GM21825 (cell line): ENCODE measurements at regions not wholly inside any gene's neighbourhood (a gene's known extent, or its start where the extent isn't known, plus 50 kb on each side); places are given as distances from the start of the nearest gene placed in this dataset.

ENCODE experiments used
- ATAC-seq: cut with Tn5 transposase; IDR thresholded peaks from one replicate; pipeline ENCODE4 v1.9.1; 2021; ENCODE audit warnings: mild to moderate bottlenecking, moderate library complexity; ENCODE audit not compliant: unreplicated experiment

- ATAC-seq = no peak
Measured at GRCh38 chrX:40171513-40172400, 74.0 kb upstream of the BCOR start.

DNA sequence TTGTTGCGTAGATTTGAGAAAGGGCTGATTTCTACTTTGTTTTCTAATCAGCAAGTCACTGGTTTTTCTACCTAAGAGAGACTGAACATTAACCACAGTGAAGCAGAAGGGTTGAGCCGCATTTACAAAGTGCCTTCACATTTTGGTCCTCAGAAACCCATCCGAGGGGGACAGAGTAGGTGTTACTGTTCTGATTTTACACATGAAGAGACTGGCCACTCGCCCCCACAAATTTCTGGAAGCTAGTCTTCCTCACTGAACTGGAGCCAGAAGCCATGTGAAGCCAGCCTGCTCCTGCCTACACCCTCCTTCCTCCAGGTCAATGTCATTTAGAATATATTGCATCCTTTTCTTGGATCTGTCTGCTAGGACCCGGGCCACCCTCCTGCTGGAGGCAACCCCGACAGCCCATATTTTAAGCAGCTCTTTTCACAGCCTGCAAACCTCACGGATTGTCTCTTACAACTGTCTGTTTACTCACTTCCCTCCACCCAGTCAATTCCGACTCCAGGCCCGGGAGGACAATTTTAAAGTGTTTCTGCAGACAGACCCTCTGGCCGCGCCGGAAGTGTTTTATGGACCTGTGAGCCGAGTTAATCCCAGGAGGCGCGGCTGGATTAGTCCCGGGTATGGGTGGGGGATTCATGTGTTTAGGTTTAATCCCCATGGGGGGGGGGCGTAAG is 73.2 kb upstream of the BCOR start:
- ATAC-seq = no peak

DNA sequence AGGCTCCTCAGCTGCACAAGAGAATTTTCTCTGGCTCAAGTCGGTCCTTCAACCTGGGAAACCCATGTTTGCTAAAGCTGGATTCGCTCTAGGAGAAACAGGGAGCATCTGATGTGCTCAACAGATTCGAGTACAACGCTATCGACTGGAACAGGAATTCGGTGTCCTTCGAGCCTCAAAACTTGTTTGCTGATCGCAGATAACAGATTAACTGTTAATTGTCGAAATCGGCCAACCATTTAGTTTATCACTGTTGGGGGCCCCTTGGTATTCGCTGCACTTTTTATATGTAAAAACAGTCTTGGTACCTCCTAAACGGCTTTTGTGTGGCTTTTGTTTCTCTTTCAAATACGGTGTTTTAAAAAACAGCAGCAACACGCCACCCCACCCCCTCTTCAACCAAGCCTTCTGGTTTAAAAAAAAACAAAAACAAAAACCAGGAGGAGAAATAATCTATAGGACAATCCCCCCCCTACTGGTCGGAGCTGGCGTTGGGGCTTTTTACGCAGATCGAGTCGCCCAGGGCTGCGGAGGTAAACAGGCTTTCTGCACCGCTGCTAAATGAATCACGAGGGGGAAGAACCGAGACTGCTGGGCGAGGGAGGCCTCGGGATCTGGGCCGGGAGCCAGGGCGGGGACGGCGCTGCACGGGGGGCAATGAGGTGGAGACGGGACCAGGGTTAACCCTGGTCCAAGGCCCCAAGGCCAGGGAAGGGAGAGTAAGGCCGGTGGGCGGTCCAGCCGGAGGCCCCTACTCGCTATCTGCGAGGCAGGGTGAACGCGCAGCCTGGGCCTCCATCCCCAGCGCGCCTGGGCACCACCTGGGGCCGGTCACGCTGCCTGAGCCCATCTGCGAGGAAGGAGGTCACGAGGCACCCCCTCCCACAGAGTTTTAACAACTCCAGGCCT is 71.7 kb upstream of the BCOR start:
- ATAC-seq = peak; percentile 50

GRCh38 chrX:40168480-40169011 is 70.8 kb upstream of the BCOR start:
- no peak for ATAC-seq

DNA sequence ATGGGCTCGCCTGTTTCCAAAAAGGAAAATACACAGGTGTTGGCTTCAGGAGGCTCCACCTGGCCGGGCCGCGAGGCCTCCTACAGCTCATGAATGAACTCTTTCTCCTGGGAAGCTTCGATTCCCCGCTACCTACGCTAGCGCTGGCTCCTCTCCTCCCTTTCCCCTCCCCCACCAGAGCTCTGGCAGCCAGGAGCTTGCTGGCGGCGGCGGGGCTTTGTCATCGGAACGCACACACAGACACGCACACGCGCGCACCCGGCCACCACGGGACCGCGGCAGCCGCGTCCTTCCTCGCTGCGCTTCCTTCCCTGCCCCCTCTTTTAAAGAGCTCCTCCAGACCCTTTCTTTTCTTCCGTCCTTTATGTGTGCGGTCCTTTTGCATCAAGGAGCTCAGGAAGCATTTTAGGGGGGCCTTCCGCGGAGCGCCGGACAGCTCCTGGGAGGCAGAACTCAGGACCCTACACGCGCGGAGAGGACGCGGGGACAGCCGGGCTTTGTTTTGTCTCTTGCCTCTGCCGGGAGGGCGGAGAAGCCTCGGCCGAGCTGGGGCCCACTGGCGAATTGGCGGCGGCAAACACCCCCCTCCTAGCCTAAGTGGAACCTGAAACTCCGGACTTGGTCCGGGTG is 70.2 kb upstream of the BCOR start:
- no peak for ATAC-seq

GRCh38 chrX:40167233-40167849 is 69.6 kb upstream of the BCOR start:
- ATAC-seq = no peak

- ATAC-seq = no peak
Measured at GRCh38 chrX:40166582-40166981, 68.8 kb upstream of the BCOR start.

- no peak for ATAC-seq
Measured at GRCh38 chrX:40165861-40166260, 68.1 kb upstream of the BCOR start.

GRCh38 chrX:40165206-40165605 is 67.4 kb upstream of the BCOR start:
- ATAC-seq = no peak

GRCh38 chrX:40164751-40165150 is 67.0 kb upstream of the BCOR start:
- ATAC-seq = no peak

GRCh38 chrX:40158036-40158706 is 60.4 kb upstream of the BCOR start:
- no peak for ATAC-seq

- ATAC-seq = no peak
Measured at GRCh38 chrX:40157228-40158035, 59.7 kb upstream of the BCOR start.

DNA sequence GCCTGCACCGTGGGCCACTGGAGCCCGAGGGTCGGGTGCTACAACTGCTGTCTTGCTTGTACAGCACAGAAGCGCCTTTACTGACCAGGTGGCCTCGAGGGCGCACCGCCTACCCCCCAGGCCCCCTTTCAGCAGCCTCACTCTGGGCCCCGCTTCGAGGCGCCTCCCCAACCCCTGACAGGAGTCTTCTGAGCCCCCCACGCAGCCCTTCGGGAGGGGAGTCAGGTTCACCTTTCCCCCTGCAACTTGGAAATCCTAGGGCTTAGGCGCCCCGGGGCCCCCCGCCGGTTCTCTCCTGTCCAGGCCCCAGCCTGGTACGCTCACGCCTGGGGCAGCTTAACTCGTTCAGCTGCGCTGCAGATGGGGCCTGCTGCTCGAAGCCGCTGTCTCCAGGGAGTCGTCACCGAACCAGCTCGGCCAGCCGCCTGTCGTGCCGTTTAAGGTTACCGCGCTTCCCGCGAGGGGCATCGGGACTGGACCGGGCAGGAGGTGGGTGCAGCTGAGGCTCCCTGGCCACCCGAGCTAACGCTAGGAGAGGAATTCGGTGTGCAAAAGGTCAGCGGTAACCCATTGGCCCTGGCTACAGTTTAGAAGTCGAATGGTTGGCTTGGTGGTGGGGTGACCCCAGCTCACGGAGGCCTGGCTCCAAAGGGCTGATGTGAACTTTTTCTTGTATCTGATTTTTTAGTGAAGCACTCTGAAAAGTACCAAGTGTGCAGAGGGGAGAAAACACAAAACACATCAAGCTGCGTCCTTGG is 58.9 kb upstream of the BCOR start:
- ATAC-seq = no peak

DNA sequence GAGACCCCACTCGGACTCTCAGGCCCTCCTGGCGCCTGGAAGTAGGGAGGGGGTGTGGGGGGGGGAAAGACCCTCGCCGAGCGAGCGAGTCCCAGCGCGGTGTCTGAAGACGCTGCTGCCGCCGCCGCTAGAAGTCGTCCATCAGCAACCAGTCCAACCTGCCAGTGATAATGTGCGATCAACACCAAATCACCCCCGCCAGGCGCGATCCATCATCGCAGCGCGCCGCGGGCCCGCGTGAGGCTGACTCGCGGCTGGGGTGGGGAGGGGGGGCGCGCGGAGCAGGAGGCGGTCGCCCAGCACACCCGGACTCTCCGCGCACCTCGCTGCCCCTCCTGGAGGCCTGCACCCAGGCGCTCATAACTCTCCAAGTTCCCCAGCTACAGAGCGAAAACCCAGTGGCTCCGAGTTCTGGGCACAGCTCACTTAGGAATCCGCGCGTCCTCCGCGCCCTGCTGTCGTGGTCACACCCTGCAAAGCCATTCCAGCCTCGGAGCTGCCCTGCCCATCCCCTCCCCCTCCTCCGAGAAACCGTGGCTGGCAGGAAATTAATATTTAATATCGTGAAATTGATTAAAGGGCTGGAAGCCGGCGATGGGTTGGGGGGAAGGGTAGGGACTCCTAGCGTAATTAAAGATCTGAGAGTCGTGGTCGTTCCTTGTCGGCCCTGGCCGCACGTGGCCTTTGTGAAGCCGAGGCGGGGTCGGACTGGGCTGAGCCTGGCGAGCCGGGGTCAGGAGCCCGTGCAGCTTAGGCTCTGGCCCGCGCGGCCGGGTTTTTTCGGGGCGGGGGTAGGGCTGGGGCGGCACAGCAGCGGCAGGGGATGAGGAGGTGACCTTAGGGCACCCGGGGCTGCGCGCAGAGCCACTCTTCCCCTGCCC is 58.1 kb upstream of the BCOR start:
- no peak for ATAC-seq

DNA sequence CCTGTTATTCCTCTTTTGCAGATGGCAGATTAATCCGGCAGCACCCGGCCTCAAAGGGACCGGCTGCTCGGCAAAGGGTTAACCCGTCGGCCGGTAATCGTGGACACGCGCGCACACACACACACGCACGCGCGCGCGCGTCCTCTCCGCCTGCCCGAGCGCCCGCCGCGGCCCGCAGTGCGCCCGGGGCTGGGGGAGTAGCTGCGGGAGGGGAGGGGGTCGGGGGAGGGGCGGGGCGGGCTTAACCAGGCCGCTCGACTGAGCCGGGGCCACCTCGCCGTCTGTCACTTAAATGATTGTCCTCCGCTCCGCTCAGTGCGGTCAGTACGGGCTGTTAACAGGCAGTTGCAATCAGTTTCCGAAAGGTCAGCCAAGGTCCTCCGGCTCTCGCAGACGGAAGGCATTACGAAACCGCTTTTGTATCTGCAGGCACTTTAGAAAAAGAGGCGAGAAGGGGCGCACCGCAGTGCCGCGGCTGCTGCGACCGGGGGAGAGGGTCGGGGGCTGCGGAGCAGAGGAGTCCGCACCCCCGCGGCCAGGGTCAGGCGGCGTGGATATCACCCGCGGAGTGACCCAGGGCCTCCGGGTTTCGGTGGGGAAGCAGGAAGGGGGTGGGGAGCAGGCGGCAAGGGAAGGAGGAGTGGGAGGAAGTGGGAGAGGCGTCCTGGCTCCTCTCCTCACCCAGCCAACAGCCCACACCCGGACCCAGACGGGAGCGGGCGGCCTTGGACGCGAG is 57.3 kb upstream of the BCOR start:
- ATAC-seq = no peak

DNA sequence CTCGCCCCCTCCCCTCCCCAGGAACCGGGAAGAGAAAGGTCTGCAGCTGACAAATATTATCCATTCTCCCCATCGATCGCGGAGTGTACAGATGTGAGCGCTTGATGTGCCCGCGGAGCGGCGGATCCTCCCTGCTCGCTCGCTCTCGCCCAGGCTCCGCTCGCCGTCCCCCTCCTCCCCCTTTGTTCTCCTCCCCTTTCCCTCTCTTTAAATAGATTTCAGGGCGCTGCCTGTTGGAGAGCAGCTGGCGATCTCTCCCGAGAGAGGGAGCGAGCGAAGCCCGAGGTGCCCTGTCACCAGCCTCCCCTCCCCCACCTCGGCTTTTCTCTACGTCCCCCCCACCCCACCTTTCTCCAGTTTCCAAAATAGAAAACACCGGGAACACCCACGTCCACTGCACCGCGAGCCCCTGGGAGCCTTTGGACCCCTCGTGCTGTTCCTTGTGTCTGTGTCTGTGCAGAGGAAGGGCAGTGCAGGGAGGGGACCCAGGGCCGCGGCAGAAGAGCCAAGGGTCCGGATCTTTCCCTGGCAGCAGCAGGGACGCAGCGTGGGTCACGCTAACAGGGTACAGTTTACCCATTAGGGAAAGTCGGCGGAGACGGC is 56.6 kb upstream of the BCOR start:
- no peak for ATAC-seq
